Retinal pigment epithelial cell (primary cell): ENCODE measurements at regions not wholly inside any gene's neighbourhood (a gene's known extent, or its start where the extent isn't known, plus 50 kb on each side); places are given as distances from the start of the nearest gene placed in this dataset.

Source experiments
- DNase-seq: peaks from one replicate; pipeline ENCODE4 v3.0.0-alpha.2; 2010; ENCODE audit warnings: low read depth
- H3K4me3 ChIP-seq: 2 replicates; pipeline ENCODE4 v1.5.1; 2011; ENCODE audit warnings: mild to moderate bottlenecking, low read length, control low read depth, moderate library complexity
- TF ChIP-seq, protein P1 (sequence below): conservative IDR thresholded peaks from 2 replicates; pipeline ENCODE4 v1.5.1; 2011; ENCODE audit warnings: low read depth, low read length, control low read depth, inconsistent platforms

DNA sequence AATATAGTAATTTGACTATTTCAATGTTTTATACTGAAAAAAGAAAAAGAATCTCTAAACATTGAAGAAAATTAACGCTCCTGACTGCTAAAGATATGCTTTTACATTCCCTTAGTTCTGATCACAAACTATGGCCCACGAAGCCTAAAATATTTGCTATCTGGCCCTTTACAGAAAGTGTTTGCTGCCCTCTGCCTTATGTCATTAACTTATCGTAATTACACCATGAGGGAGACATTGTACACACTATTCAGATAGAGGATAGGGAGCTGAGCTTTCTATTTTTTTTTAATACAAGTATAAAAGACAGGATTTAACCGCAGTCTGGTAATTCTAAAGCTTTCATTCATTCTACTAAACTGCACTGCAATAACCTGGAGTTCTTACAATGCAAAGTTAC, 393.1 kb upstream of the DCC start:
- DNase-seq: no peak
- TF ChIP-seq, protein P1, sequence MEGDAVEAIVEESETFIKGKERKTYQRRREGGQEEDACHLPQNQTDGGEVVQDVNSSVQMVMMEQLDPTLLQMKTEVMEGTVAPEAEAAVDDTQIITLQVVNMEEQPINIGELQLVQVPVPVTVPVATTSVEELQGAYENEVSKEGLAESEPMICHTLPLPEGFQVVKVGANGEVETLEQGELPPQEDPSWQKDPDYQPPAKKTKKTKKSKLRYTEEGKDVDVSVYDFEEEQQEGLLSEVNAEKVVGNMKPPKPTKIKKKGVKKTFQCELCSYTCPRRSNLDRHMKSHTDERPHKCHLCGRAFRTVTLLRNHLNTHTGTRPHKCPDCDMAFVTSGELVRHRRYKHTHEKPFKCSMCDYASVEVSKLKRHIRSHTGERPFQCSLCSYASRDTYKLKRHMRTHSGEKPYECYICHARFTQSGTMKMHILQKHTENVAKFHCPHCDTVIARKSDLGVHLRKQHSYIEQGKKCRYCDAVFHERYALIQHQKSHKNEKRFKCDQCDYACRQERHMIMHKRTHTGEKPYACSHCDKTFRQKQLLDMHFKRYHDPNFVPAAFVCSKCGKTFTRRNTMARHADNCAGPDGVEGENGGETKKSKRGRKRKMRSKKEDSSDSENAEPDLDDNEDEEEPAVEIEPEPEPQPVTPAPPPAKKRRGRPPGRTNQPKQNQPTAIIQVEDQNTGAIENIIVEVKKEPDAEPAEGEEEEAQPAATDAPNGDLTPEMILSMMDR: no peak
- H3K4me3 ChIP-seq: no peak overlapping the region

DNA sequence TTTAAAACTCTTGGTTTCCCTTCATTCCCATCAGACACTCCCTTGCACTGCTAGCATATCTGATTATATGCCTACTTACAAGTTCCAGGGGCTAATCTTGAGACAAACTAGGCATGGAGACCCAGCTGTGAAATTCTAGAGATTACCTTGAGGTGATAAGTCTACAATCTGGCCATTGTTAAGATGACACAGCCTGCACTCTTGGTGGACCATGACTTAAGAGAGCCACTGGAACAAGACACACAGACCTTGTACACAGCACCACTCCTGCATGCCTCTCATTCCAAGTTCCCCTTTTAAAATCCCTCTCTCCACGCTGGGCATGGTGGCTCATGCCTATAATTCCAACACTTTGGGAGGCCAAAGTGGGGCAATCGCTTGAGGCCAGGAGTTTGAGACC, 387.2 kb upstream of the DCC start:
- TF ChIP-seq, protein P1: no peak
- no peak for DNase-seq
- H3K4me3 ChIP-seq: no peak overlapping the region

DNA sequence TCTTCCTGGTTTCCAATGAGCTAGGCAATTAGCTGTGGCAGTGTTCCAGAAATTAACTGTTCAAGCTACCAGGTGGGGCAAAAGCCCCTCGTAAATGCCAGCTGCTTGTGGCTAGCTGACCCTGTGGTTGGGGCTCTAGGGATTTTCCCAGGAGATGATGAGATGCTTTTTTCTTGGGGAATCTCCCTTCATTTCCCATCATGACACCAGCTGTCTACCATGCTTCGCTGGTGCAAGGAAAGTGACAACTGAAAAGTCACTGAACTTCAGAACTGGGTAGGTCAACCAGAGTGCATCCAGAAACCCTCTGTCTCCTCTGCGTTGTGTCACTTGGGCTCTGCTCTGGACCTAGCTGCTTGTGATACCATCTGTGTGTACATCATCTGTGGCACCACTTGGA, 386.5 kb upstream of the DCC start:
- DNase-seq: no peak
- TF ChIP-seq, protein P1: no peak
- no peak overlapping the region for H3K4me3 ChIP-seq

DNA sequence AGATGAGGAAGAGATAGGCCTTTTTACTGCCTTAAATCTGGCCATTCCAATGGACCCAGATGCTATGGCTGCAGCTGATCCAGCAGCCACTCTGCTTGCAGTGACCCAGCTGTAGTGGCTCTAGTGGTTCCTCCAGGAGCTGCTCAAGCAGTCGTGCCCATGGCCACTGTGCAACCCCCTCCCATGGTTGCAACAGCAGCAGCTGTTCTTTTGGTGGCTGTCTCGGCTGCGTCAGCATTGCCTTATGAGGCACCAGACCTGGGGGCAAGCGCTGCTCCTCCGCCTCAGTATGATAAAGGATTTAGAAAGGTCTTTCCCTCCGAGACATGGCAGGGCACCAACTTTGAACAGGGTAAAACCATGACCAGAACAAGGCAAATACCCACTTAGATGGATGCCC, 384.9 kb upstream of the DCC start:
- TF ChIP-seq, protein P1: no peak
- no peak for DNase-seq
- no peak overlapping the region for H3K4me3 ChIP-seq

DNA sequence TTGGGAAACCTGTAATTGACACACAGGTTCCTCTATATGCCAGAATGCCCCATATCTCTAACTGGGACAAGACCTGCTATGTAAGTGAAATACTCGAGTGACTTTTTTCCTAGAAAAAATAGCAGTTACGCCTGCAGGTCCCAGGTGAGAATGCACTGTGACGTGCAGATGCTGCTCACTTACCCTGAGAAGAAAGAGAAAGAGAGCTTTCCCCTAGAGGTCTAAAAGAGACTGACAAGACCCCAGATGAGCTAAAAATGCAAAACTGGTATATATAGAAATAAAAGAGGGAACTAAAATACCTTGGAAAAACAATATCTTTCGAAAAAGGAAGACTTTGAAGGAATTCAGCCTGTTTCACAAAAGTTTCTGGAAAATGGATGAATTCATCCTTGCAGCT, 383.0 kb upstream of the DCC start:
- no peak for DNase-seq
- TF ChIP-seq, protein P1: no peak
- H3K4me3 ChIP-seq: no peak overlapping the region

DNA sequence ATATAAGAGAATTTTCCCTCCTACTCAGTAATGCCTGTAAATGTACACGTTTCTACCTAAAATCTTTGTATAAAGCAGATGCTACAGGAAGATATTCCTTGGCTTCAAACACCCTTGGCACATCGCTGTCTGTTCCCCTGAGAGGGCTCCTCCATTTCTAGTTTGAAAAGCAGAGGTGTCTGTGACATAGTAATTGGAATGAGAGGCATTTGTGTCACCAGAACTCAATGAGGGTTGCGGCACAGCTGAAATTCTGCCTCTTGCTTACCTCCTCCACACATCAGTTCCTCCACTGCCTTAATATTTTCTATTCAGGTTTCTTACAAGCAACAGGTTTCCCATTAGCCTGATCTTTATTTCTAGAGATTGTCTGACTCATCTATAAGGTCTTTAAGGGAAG, 359.9 kb upstream of the DCC start:
- TF ChIP-seq, protein P1: no peak
- no peak for DNase-seq
- H3K4me3 ChIP-seq: no peak overlapping the region

DNA sequence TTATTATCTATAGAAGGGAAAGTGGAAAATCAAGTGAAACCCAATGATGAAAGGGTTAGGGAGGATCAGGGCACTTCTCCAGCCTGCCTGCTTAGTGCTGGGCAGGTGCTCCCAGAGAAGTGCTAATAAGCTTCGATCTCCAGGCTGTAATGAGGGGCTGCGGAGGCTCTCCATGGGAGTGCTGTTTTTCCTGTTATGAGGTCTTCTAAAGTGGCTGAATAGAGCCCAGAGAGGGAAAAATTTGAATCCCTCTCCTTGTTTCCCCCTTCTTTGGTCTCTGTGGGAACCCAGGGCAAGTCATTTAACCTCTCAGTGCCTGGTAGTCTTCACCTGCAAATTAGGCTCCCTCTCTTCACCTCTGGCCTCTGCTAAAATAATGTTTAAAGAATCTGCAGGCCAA, 351.7 kb upstream of the DCC start:
- no peak for DNase-seq
- H3K4me3 ChIP-seq: no peak overlapping the region

More for the DNA sequence above, 351.7 kb upstream of the DCC start:
- TF ChIP-seq, protein P1: no peak
